ENCODE measurements at regions not wholly inside any gene's neighbourhood (a gene's known extent, or its start where the extent isn't known, plus 50 kb on each side); places are given as distances from the start of the nearest gene placed in this dataset.

- TF ChIP-seq, protein P1, sequence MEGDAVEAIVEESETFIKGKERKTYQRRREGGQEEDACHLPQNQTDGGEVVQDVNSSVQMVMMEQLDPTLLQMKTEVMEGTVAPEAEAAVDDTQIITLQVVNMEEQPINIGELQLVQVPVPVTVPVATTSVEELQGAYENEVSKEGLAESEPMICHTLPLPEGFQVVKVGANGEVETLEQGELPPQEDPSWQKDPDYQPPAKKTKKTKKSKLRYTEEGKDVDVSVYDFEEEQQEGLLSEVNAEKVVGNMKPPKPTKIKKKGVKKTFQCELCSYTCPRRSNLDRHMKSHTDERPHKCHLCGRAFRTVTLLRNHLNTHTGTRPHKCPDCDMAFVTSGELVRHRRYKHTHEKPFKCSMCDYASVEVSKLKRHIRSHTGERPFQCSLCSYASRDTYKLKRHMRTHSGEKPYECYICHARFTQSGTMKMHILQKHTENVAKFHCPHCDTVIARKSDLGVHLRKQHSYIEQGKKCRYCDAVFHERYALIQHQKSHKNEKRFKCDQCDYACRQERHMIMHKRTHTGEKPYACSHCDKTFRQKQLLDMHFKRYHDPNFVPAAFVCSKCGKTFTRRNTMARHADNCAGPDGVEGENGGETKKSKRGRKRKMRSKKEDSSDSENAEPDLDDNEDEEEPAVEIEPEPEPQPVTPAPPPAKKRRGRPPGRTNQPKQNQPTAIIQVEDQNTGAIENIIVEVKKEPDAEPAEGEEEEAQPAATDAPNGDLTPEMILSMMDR (IDR thresholded peaks at IDR 0.05) = no peak
- TF ChIP-seq POLR2A (IDR thresholded peaks at IDR 0.05) (no peak), POLR2AphosphoS5 (IDR thresholded peaks at IDR 0.05; ENCODE audit: insufficient read depth in 1 of 2, low read depth in 1 of 2) (no peak)
Observed at GRCh38 chr6:170470734-170471133, 82.4 kb downstream of the PSMB1 start.

Data from vagina (tissue), 2 donors.